K562 (cell line): ENCODE measurements at regions not wholly inside any gene's neighbourhood (a gene's known extent, or its start where the extent isn't known, plus 50 kb on each side); places are given as distances from the start of the nearest gene placed in this dataset.
"Not testable (repeated sequence)": the region's sequence is repeated elsewhere in the genome, so short reads cannot be mapped to it uniquely, and the experiment has no call there.

ENCODE experiments used
- ATAC-seq: fragments of 200-7000 bp; cut with Tn5 transposase; 3 replicates; pipeline ENCODE4 v1.9.1; 2020; ENCODE audit warnings: moderate library complexity
- BruUV-seq: library from RNA; stranded (reverse); fragments of 400-500 nt; replicated peaks from 2 replicates; lab custom pipeline; 2021; lab: Mats Ljungman, UMichigan
- CTCF ChIA-PET: fragments of 300-600 bp; formaldehyde crosslinking; extraction: SDS; loops from one replicate; lab custom pipeline; 2021; ENCODE audit warnings: low intra/inter-chr PET ratio; lab: Yijun Ruan, JAX
- POLR2A ChIA-PET: fragments of 300-600, 350-650 bp; sonication (Branson Sonifier 250); formaldehyde crosslinking; extraction: SDS; loops from one replicate; lab custom pipeline; 2021; ENCODE audit warnings: antibody characterized with exemption, inconsistent platforms; lab: Yijun Ruan, JAX
- DNase-seq, 4 experiments: peaks; one replicate each; pipeline versions ENCODE4 v3.0.0 to v3.0.0-alpha.2; 2011 to 2018; ENCODE audit warnings: low spot score in 3 of 4, mixed read lengths in 3 of 4; ENCODE audit errors: extremely low read depth in 1 of 4
- FAIRE-seq: peaks from 2 replicates; lab custom pipeline; 2011; peaks lifted over from hg19 to GRCh38; lab: Jason Lieb, UNC
- H2AFZ ChIP-seq: 2 replicates; pipeline ENCODE4 v1.6.0; 2011; ENCODE audit warnings: low read depth, low read length, control low read depth, inconsistent platforms
- H3K27ac ChIP-seq: fragments of 200-600 bp; 3 replicates; pipeline ENCODE4 v1.8.0; 2011; ENCODE audit warnings: low read depth, mild to moderate bottlenecking, control low read depth, inconsistent platforms, low read length, moderate library complexity, mixed read lengths; ENCODE audit errors: extremely low read depth
- H3K27me3 ChIP-seq, 2 experiments: fragments of 300-600 bp in 1 of 2; 2 replicates in 1 of 2; 3 replicates in 1 of 2; pipeline versions ENCODE4 v1.6.0 to v1.8.0; 2011; ENCODE audit warnings: inconsistent platforms in 2 of 2, low read length in 2 of 2, mild to moderate bottlenecking in 1 of 2, mixed read lengths in 1 of 2, moderate library complexity in 1 of 2; ENCODE audit not compliant: control insufficient read depth in 2 of 2, insufficient read depth in 2 of 2
- H3K36me3 ChIP-seq: fragments of 300-600 bp; 3 replicates; pipeline ENCODE4 v1.8.0; 2011; ENCODE audit warnings: mild to moderate bottlenecking, low read length, inconsistent platforms; ENCODE audit not compliant: control insufficient read depth, insufficient read depth
- H3K4me1 ChIP-seq, 2 experiments: fragments of 200-600 bp in 1 of 2; replicated peaks in 1 of 2; 2 replicates in 1 of 2; 3 replicates in 1 of 2; pipeline versions ENCODE4 v1.5.1 to v1.8.0; 2011; ENCODE audit warnings: inconsistent platforms in 2 of 2, low read length in 2 of 2, mild to moderate bottlenecking in 1 of 2, mixed read lengths in 1 of 2, moderate library complexity in 1 of 2; ENCODE audit not compliant: control insufficient read depth in 2 of 2, insufficient read depth in 2 of 2
- H3K4me2 ChIP-seq: 2 replicates; pipeline ENCODE4 v1.6.1; 2011; ENCODE audit warnings: low read length, control low read depth, inconsistent platforms, mixed read lengths; ENCODE audit not compliant: insufficient read depth
- H3K4me3 ChIP-seq: fragments of 200-600 bp; sonication (generic), shearing (Covaris generic); 2 replicates; pipeline ENCODE4 v1.5.1; 2016; ENCODE audit warnings: control low read depth, inconsistent platforms
- H3K79me2 ChIP-seq: fragments of 200-600 bp; 3 replicates; pipeline ENCODE4 v1.8.0; 2011; ENCODE audit warnings: low read length, inconsistent platforms; ENCODE audit not compliant: control insufficient read depth, insufficient read depth
- H3K9ac ChIP-seq, 2 experiments: 2 replicates each; pipeline versions ENCODE4 v1.6.0 to v1.6.1; 2011; ENCODE audit warnings: low read depth in 2 of 2, low read length in 2 of 2, control low read depth in 1 of 2, inconsistent platforms in 1 of 2, mild to moderate bottlenecking in 1 of 2, mixed read lengths in 1 of 2; ENCODE audit not compliant: insufficient read depth in 1 of 2
- H3K9me1 ChIP-seq: one replicate; pipeline ENCODE4 v1.6.0; 2011; ENCODE audit warnings: inconsistent platforms, mild to moderate bottlenecking, low read length, moderate library complexity; ENCODE audit not compliant: control insufficient read depth, insufficient read depth
- H3K9me3 ChIP-seq: replicated peaks from 2 replicates; pipeline ENCODE4 v1.5.1; 2011; ENCODE audit warnings: low read depth, low read length, inconsistent platforms; ENCODE audit not compliant: control insufficient read depth, insufficient read depth
- H4K20me1 ChIP-seq: replicated peaks from 2 replicates; pipeline ENCODE4 v1.6.1; 2011; ENCODE audit warnings: low read length, inconsistent platforms, mixed read lengths; ENCODE audit not compliant: control insufficient read depth, insufficient read depth
- FOSL1 ChIP-seq: fragments of 200-800 bp; sonication (Bioruptor generic); conservative IDR thresholded peaks from 2 replicates; pipeline ENCODE4 v1.6.1; 2016; ENCODE audit warnings: missing genetic modification characterization, missing compliant biosample characterization
- JUN ChIP-seq, 2 experiments: sonication (generic) in 1 of 2; formaldehyde crosslinking in 1 of 2; IDR thresholded peaks; 2 replicates each; pipeline versions ENCODE4 v1.6.1 to v1.8.0; 2012 to 2022; ENCODE audit warnings: borderline replicate concordance in 2 of 2, mild to moderate bottlenecking in 2 of 2, improper control_type of control experiment in 1 of 2, low read depth in 1 of 2, low read length in 1 of 2, missing genetic modification reagents in 1 of 2
- JUND ChIP-seq, 2 experiments: IDR thresholded peaks; 2 replicates in 1 of 2; 3 replicates in 1 of 2; pipeline ENCODE4 v1.6.1; 2011; ENCODE audit warnings: borderline replicate concordance in 2 of 2, low read depth in 2 of 2, low read length in 2 of 2, improper control_type of control experiment in 1 of 2, missing biosample characterization in 1 of 2, missing genetic modification characterization in 1 of 2, missing genetic modification reagents in 1 of 2
- WGBS: fragments of 100-300 bp; shearing (Covaris generic); methylation state at CpG from one replicate; pipeline ENCODE4 v1.1.6; 2016; ENCODE audit warnings: low coverage, mixed read lengths; ENCODE audit not compliant: insufficient coverage; ENCODE audit errors: missing lambda C conversion rate; 5-methylcytosine and 5-hydroxymethylcytosine counted together
- in situ Hi-C: fragments of 300-500 bp; cut with MboI; formaldehyde crosslinking; loops from 4 replicates; pipeline ENCODE4 v1.15.0; 2018; ENCODE audit warnings: inconsistent platforms, mixed read lengths
- intact Hi-C: fragments of 100-400 bp; cut with micrococcal nuclease; formaldehyde crosslinking; loops from 2 replicates; pipeline ENCODE4 v1.14.2; 2022

GRCh38 chr11:71780771-71781170 is 52.2 kb upstream of the DEFB108B start:
- 0 out of 2 replicates have a peak, but pooled peaks have one; percentile 15 for TF ChIP-seq JUND (IDR thresholded peaks at IDR 0.05; ENCODE audit: borderline replicate concordance, low read depth, low read length)
- H3K9me1 ChIP-seq; POLR2A ChIA-PET; BruUV-seq; H3K27ac ChIP-seq; H3K9ac ChIP-seq; FAIRE-seq; H3K79me2 ChIP-seq; H4K20me1 ChIP-seq; H3K9me3 ChIP-seq; H3K4me3 ChIP-seq; ATAC-seq; H3K27me3 ChIP-seq; CTCF ChIA-PET; H3K4me2 ChIP-seq; H2AFZ ChIP-seq; intact Hi-C loops; in situ Hi-C loops; DNase-seq; H3K4me1 ChIP-seq; H3K36me3 ChIP-seq; TF ChIP-seq JUND (tag; IDR thresholded peaks at IDR 0.05; ENCODE audit: borderline replicate concordance, low read depth, low read length); JUN (CRISPR knock-in tag; IDR thresholded peaks at IDR 0.05; ENCODE audit: borderline replicate concordance): not testable (repeated sequence)
- TF ChIP-seq FOSL1 (tag), result 0 out of 2 replicates have a peak, but pooled peaks have one; percentile 20
- TF ChIP-seq JUN (IDR thresholded peaks at IDR 0.05; ENCODE audit: borderline replicate concordance, low read depth, low read length), result 0 out of 2 replicates have a peak, but pooled peaks have one; percentile 16
- 38% methylated on average over 6 of the region's 6 CpGs for WGBS

GRCh38 chr11:71781491-71781890 is 51.5 kb upstream of the DEFB108B start:
- H2AFZ ChIP-seq, H3K9me1 ChIP-seq, DNase-seq, ATAC-seq, intact Hi-C loops, H3K4me3 ChIP-seq, FAIRE-seq, H3K4me1 ChIP-seq, H3K4me2 ChIP-seq, CTCF ChIA-PET, H3K79me2 ChIP-seq, H4K20me1 ChIP-seq, in situ Hi-C loops, H3K36me3 ChIP-seq, H3K27ac ChIP-seq, H3K9me3 ChIP-seq, BruUV-seq, H3K27me3 ChIP-seq, POLR2A ChIA-PET, H3K9ac ChIP-seq: not testable (repeated sequence)
- WGBS, result 43% methylated on average over 5 of the region's 5 CpGs
